OCI-LY1 (cell line): ENCODE measurements at regions not wholly inside any gene's neighbourhood (a gene's known extent, or its start where the extent isn't known, plus 50 kb on each side); places are given as distances from the start of the nearest gene placed in this dataset.

Experiments
- CTCF ChIP-seq: fragments of 200-600 bp; sonication (generic), shearing (Covaris generic); IDR thresholded peaks from 2 replicates; pipeline ENCODE4 v1.5.1; 2017; ENCODE audit warnings: mild to moderate bottlenecking, antibody characterized with exemption, low read length, moderate library complexity, mixed read lengths
- EZH2 ChIP-seq: fragments of 200-600 bp; sonication (generic), shearing (Covaris generic); IDR thresholded peaks from 2 replicates; pipeline ENCODE4 v1.8.0; 2017; ENCODE audit warnings: borderline replicate concordance, mixed run types, mild to moderate bottlenecking, antibody characterized with exemption, low read length, moderate library complexity, mixed read lengths

- TF ChIP-seq CTCF (no peak), EZH2 (no peak)
Observed at GRCh38 chr2:129164220-129164949, 815.1 kb upstream of the RAB6C start.
